ENCODE measurements at regions not wholly inside any gene's neighbourhood (a gene's known extent, or its start where the extent isn't known, plus 50 kb on each side); places are given as distances from the start of the nearest gene placed in this dataset.

DNA sequence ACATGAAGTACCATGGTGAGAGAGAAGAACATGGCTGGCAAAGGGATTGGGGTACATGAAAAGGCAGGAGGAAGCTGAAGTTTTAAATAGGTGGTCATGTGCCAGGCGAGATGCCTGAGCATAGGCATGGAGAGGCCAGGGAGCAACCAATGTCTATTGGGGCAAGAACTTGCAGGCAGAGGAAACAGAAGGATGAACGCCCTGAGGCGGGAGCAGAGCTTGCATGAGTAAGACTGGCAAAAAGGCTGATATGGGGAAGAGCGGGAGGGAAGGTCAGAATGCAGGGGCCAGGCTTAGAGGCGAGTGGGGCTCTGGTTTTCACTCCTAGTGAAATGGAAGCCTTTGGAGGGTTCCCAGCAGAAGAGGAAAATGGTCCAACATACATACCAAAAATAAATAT lies 52.5 kb upstream of the VSTM5 start:
- TF ChIP-seq, protein P1, sequence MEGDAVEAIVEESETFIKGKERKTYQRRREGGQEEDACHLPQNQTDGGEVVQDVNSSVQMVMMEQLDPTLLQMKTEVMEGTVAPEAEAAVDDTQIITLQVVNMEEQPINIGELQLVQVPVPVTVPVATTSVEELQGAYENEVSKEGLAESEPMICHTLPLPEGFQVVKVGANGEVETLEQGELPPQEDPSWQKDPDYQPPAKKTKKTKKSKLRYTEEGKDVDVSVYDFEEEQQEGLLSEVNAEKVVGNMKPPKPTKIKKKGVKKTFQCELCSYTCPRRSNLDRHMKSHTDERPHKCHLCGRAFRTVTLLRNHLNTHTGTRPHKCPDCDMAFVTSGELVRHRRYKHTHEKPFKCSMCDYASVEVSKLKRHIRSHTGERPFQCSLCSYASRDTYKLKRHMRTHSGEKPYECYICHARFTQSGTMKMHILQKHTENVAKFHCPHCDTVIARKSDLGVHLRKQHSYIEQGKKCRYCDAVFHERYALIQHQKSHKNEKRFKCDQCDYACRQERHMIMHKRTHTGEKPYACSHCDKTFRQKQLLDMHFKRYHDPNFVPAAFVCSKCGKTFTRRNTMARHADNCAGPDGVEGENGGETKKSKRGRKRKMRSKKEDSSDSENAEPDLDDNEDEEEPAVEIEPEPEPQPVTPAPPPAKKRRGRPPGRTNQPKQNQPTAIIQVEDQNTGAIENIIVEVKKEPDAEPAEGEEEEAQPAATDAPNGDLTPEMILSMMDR (tag by site-specific recombination; IDR thresholded peaks at IDR 0.05), result no peak
- no peak for TF ChIP-seq ZSCAN23 (tag by site-specific recombination; IDR thresholded peaks at IDR 0.05)

Data from HEK293 (cell line).